ENCODE measurements at regions not wholly inside any gene's neighbourhood (a gene's known extent, or its start where the extent isn't known, plus 50 kb on each side); places are given as distances from the start of the nearest gene placed in this dataset.

DNA sequence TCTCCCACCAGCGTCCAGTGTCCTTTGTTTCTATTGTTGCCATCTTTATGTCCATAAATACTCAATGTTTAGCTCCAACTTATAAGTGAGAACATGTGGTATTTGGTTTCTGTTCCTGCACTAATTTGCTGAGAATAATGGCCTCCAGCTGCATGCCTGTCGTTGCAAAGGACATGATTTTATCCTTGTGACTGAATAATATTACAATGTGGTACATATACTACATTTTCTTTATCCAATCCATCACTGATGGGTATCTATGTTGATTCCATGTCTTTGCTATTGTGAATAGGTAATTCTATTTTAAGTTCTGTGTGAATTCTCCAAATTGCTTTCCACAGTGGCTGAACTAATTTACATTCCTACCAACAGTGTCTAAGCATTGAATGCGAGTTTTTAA, 578.6 kb upstream of the CA10 start:
- no peaks in the 10 kb centered on the region for H3K9me3 ChIP-seq (ENCODE audit: control insufficient read depth, low read depth, low read length)
- no peaks in the 10 kb centered on the region for H3K9me1 ChIP-seq (ENCODE audit: control insufficient read depth, extremely low read depth, insufficient read depth, low read length)
- H3K4me1 ChIP-seq (ENCODE audit: control insufficient read depth, extremely low read depth, insufficient read depth, low read length), result no peaks in the 10 kb centered on the region
- no peaks in the 10 kb centered on the region for H3K36me3 ChIP-seq (ENCODE audit: control insufficient read depth in 2 of 2, extremely low read depth in 1 of 2, insufficient read depth in 2 of 2, low read length in 2 of 2)
- dilution Hi-C loops (cut with MboI; ENCODE audit: extremely low pct_ligation_motif_present, low sequenced_read_pairs), result no loop called here
- no peaks in the 10 kb centered on the region for H3K27me3 ChIP-seq (ENCODE audit: control insufficient read depth, extremely low read depth, insufficient read depth, low read length)
- DNase-seq (ENCODE audit: low read depth, low spot score) (no peak), FAIRE-seq (no peak)
- H3K4me3 ChIP-seq (ENCODE audit: control insufficient read depth in 2 of 3, extremely low read depth in 1 of 3, insufficient read depth in 2 of 3, low read depth in 1 of 3, low read length in 3 of 3), result no peak overlapping the region
- TF ChIP-seq, protein P1, sequence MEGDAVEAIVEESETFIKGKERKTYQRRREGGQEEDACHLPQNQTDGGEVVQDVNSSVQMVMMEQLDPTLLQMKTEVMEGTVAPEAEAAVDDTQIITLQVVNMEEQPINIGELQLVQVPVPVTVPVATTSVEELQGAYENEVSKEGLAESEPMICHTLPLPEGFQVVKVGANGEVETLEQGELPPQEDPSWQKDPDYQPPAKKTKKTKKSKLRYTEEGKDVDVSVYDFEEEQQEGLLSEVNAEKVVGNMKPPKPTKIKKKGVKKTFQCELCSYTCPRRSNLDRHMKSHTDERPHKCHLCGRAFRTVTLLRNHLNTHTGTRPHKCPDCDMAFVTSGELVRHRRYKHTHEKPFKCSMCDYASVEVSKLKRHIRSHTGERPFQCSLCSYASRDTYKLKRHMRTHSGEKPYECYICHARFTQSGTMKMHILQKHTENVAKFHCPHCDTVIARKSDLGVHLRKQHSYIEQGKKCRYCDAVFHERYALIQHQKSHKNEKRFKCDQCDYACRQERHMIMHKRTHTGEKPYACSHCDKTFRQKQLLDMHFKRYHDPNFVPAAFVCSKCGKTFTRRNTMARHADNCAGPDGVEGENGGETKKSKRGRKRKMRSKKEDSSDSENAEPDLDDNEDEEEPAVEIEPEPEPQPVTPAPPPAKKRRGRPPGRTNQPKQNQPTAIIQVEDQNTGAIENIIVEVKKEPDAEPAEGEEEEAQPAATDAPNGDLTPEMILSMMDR (optimal IDR thresholded peaks at IDR 0.05 in 1 of 3, IDR thresholded peaks at IDR 0.05 in 1 of 3, conservative IDR thresholded peaks at IDR 0.05 in 1 of 3; ENCODE audit: extremely low read depth in 1 of 3, insufficient read depth in 2 of 3, low read length in 3 of 3), result no peak
- no peak for TF ChIP-seq EZH2 (IDR thresholded peaks at IDR 0.05; ENCODE audit: low read length)
- H4K20me1 ChIP-seq (ENCODE audit: control insufficient read depth, extremely low read depth, insufficient read depth, low read length), result no peaks in the 10 kb centered on the region
- no peaks in the 10 kb centered on the region for H3K79me2 ChIP-seq (ENCODE audit: control insufficient read depth, insufficient read depth, low read length)
- H3K4me2 ChIP-seq (ENCODE audit: control insufficient read depth, extremely low read depth, insufficient read depth, low read depth, low read length), result no peak overlapping the region
- H3K9ac ChIP-seq (ENCODE audit: control insufficient read depth, extremely low read depth, insufficient read depth, low read length), result no peak overlapping the region
- no peak overlapping the region for H2AFZ ChIP-seq (ENCODE audit: control insufficient read depth, low read length)
- no peak overlapping the region for H3K27ac ChIP-seq (ENCODE audit: control insufficient read depth, insufficient read depth, low read length)

DNA sequence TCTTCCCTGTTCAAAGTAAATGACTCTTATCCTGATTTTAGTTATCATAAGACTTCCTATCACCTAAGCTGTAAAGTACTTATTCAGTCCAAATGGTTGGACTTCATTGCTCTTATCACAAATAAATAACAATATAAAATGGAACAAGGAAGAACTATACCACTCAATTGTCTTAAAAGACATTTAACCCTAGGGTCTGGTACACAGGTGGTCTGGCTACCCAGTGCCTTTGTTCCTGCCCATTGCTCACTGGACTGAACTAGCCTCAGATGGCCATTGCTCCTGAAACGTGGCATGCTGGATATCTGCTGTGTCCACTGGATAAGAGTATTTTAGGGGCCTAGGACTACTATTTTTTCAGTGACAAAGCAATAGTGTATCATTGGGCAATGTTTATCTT, 574.3 kb upstream of the CA10 start:
- H2AFZ ChIP-seq (ENCODE audit: control insufficient read depth, low read length), result no peak overlapping the region
- no peaks in the 10 kb centered on the region for H3K79me2 ChIP-seq (ENCODE audit: control insufficient read depth, insufficient read depth, low read length)
- dilution Hi-C loops (cut with MboI; ENCODE audit: extremely low pct_ligation_motif_present, low sequenced_read_pairs), result no loop called here

More for the DNA sequence above, 574.3 kb upstream of the CA10 start:
- no peaks in the 10 kb centered on the region for H4K20me1 ChIP-seq (ENCODE audit: control insufficient read depth, extremely low read depth, insufficient read depth, low read length)
- no peaks in the 10 kb centered on the region for H3K9me3 ChIP-seq (ENCODE audit: control insufficient read depth, low read depth, low read length)
- DNase-seq (ENCODE audit: low read depth, low spot score) (no peak), FAIRE-seq (no peak)
- TF ChIP-seq, protein P1 (optimal IDR thresholded peaks at IDR 0.05 in 1 of 3, IDR thresholded peaks at IDR 0.05 in 1 of 3, conservative IDR thresholded peaks at IDR 0.05 in 1 of 3; ENCODE audit: extremely low read depth in 1 of 3, insufficient read depth in 2 of 3, low read length in 3 of 3), result no peak
- no peak for TF ChIP-seq EZH2 (IDR thresholded peaks at IDR 0.05; ENCODE audit: low read length)
- no peak overlapping the region for H3K4me3 ChIP-seq (ENCODE audit: control insufficient read depth in 2 of 3, extremely low read depth in 1 of 3, insufficient read depth in 2 of 3, low read depth in 1 of 3, low read length in 3 of 3)
- no peak overlapping the region for H3K9ac ChIP-seq (ENCODE audit: control insufficient read depth, extremely low read depth, insufficient read depth, low read length)
- H3K27ac ChIP-seq (ENCODE audit: control insufficient read depth, insufficient read depth, low read length), result no peak overlapping the region
- no peaks in the 10 kb centered on the region for H3K9me1 ChIP-seq (ENCODE audit: control insufficient read depth, extremely low read depth, insufficient read depth, low read length)
- no peaks in the 10 kb centered on the region for H3K27me3 ChIP-seq (ENCODE audit: control insufficient read depth, extremely low read depth, insufficient read depth, low read length)
- H3K36me3 ChIP-seq (ENCODE audit: control insufficient read depth in 2 of 2, extremely low read depth in 1 of 2, insufficient read depth in 2 of 2, low read length in 2 of 2), result no peaks in the 10 kb centered on the region
- H3K4me2 ChIP-seq (ENCODE audit: control insufficient read depth, extremely low read depth, insufficient read depth, low read depth, low read length), result no peak overlapping the region
- no peaks in the 10 kb centered on the region for H3K4me1 ChIP-seq (ENCODE audit: control insufficient read depth, extremely low read depth, insufficient read depth, low read length)
